ENCODE measurements at regions not wholly inside any gene's neighbourhood (a gene's known extent, or its start where the extent isn't known, plus 50 kb on each side); places are given as distances from the start of the nearest gene placed in this dataset.
"Not testable (repeated sequence)": the region's sequence is repeated elsewhere in the genome, so short reads cannot be mapped to it uniquely, and the experiment has no call there.

- Histone ChIP-seq H3K18ac (ENCODE audit: low read length) (no peak overlapping the region), H3K9ac (ENCODE audit: low read length) (no peak overlapping the region), H2BK15ac (replicated peaks; ENCODE audit: low read depth) (no peak overlapping the region), H3K27ac (ENCODE audit: low read depth, low read length) (no peak overlapping the region), H3K56ac (ENCODE audit: low read length) (no peak overlapping the region), H3K4ac (ENCODE audit: low read depth, low read length) (no peak overlapping the region), H3K36me3 (ENCODE audit: control insufficient read depth, insufficient read depth, low read length) (no peaks in the 10 kb centered on the region), H3K27me3 (ENCODE audit: insufficient read depth, low read length, poor library complexity) (no peaks in the 10 kb centered on the region), H3K79me2 (ENCODE audit: control insufficient read depth, insufficient read depth, low read length) (no peaks in the 10 kb centered on the region), H3K79me1 (ENCODE audit: low read length) (no peaks in the 10 kb centered on the region), H4K5ac (ENCODE audit: low read length) (no peak overlapping the region), H2BK120ac (ENCODE audit: low read depth, low read length) (no peak overlapping the region), H3K4me2 (ENCODE audit: low read length) (no peak overlapping the region), H2BK5ac (ENCODE audit: low read length) (no peak overlapping the region), H3K23ac (ENCODE audit: low read length) (no peak overlapping the region), H4K8ac (ENCODE audit: low read depth, low read length) (no peak overlapping the region), H2AK5ac (ENCODE audit: low read length) (no peak overlapping the region), H3K4me3 (ENCODE audit: low read length) (no peak overlapping the region), H3K4me1 (ENCODE audit: control insufficient read depth, low read depth, low read length) (no peaks in the 10 kb centered on the region)
- no peak for DNase-seq
- WGBS (ENCODE audit: extremely low coverage, insufficient coverage, low lambda C conversion rate): no CpG with 5 or more reads among the region's 8 CpGs
Observed at GRCh38 chr10:131034451-131034850, 277.1 kb downstream of the TCERG1L start.

GRCh38 chr10:131035779-131036178 is 275.7 kb downstream of the TCERG1L start:
- WGBS (ENCODE audit: extremely low coverage, insufficient coverage, low lambda C conversion rate): no CpG with 5 or more reads among the region's 12 CpGs
- Histone ChIP-seq H2BK5ac (ENCODE audit: low read length) (no peak overlapping the region), H3K79me2 (ENCODE audit: control insufficient read depth, insufficient read depth, low read length) (no peaks in the 10 kb centered on the region)

GRCh38 chr10:131038056-131038455 is 273.5 kb downstream of the TCERG1L start:
- Histone ChIP-seq H3K4me2 (ENCODE audit: low read length) (no peak overlapping the region), H3K18ac (ENCODE audit: low read length) (no peak overlapping the region), H3K36me3 (ENCODE audit: control insufficient read depth, insufficient read depth, low read length) (no peaks in the 10 kb centered on the region), H3K27me3 (ENCODE audit: insufficient read depth, low read length, poor library complexity) (no peaks in the 10 kb centered on the region), H3K79me2 (ENCODE audit: control insufficient read depth, insufficient read depth, low read length) (no peaks in the 10 kb centered on the region), H4K8ac (ENCODE audit: low read depth, low read length) (no peak overlapping the region), H3K9ac (ENCODE audit: low read length) (no peak overlapping the region), H2AK5ac (ENCODE audit: low read length) (no peak overlapping the region), H2BK5ac (ENCODE audit: low read length) (no peak overlapping the region), H3K23ac (ENCODE audit: low read length) (no peak overlapping the region), H3K4me1 (ENCODE audit: control insufficient read depth, low read depth, low read length) (no peaks in the 10 kb centered on the region), H3K79me1 (ENCODE audit: low read length) (no peaks in the 10 kb centered on the region), H4K5ac (ENCODE audit: low read length) (no peak overlapping the region), H3K4ac (ENCODE audit: low read depth, low read length) (no peak overlapping the region), H2BK15ac (replicated peaks; ENCODE audit: low read depth) (no peak overlapping the region), H2BK120ac (ENCODE audit: low read depth, low read length) (no peak overlapping the region), H3K27ac (ENCODE audit: low read depth, low read length) (no peak overlapping the region), H3K4me3 (ENCODE audit: low read length) (no peak overlapping the region), H3K56ac (ENCODE audit: low read length) (no peak overlapping the region)
- DNase-seq: no peak
- no CpG with 5 or more reads among the region's 6 CpGs for WGBS (ENCODE audit: extremely low coverage, insufficient coverage, low lambda C conversion rate)

More at GRCh38 chr10:131035779-131036178, 275.7 kb downstream of the TCERG1L start:
- no peaks in the 10 kb centered on the region for H3K27me3 ChIP-seq (ENCODE audit: insufficient read depth, low read length, poor library complexity)
- no peaks in the 10 kb centered on the region for H3K4me1 ChIP-seq (ENCODE audit: control insufficient read depth, low read depth, low read length)
- DNase-seq: no peak
- H3K9ac ChIP-seq (ENCODE audit: low read length): no peak overlapping the region
- no peak overlapping the region for H2BK15ac ChIP-seq (replicated peaks; ENCODE audit: low read depth)
- H4K8ac ChIP-seq (ENCODE audit: low read depth, low read length): no peak overlapping the region
- H3K23ac ChIP-seq (ENCODE audit: low read length): peak overlapping the region; percentile 81
- no peaks in the 10 kb centered on the region for H3K36me3 ChIP-seq (ENCODE audit: control insufficient read depth, insufficient read depth, low read length)
- H4K5ac ChIP-seq (ENCODE audit: low read length): no peak overlapping the region
- no peak overlapping the region for H3K56ac ChIP-seq (ENCODE audit: low read length)
- no peak overlapping the region for H3K4me3 ChIP-seq (ENCODE audit: low read length)
- H3K18ac ChIP-seq (ENCODE audit: low read length): no peak overlapping the region
- no peak overlapping the region for H2AK5ac ChIP-seq (ENCODE audit: low read length)
- no peak overlapping the region for H3K27ac ChIP-seq (ENCODE audit: low read depth, low read length)
- no peaks in the 10 kb centered on the region for H3K79me1 ChIP-seq (ENCODE audit: low read length)
- no peak overlapping the region for H2BK120ac ChIP-seq (ENCODE audit: low read depth, low read length)
- no peak overlapping the region for H3K4ac ChIP-seq (ENCODE audit: low read depth, low read length)
- no peak overlapping the region for H3K4me2 ChIP-seq (ENCODE audit: low read length)

- no peak overlapping the region for H3K4ac ChIP-seq (ENCODE audit: low read depth, low read length)
- no peak overlapping the region for H2BK5ac ChIP-seq (ENCODE audit: low read length)
- H4K8ac ChIP-seq (ENCODE audit: low read depth, low read length): no peak overlapping the region
- no peak overlapping the region for H3K18ac ChIP-seq (ENCODE audit: low read length)
- H2AK5ac ChIP-seq (ENCODE audit: low read length): no peak overlapping the region
- H3K4me2 ChIP-seq (ENCODE audit: low read length): no peak overlapping the region
- no peak overlapping the region for H2BK15ac ChIP-seq (replicated peaks; ENCODE audit: low read depth)
- no peaks in the 10 kb centered on the region for H3K79me1 ChIP-seq (ENCODE audit: low read length)
- no peak overlapping the region for H3K56ac ChIP-seq (ENCODE audit: low read length)
- H3K4me3 ChIP-seq (ENCODE audit: low read length): no peak overlapping the region
- H3K9ac ChIP-seq (ENCODE audit: low read length): no peak overlapping the region
- no peak overlapping the region for H3K23ac ChIP-seq (ENCODE audit: low read length)
- H3K27ac ChIP-seq (ENCODE audit: low read depth, low read length): no peak overlapping the region
- H3K36me3 ChIP-seq (ENCODE audit: control insufficient read depth, insufficient read depth, low read length): no peaks in the 10 kb centered on the region
- no peak overlapping the region for H4K5ac ChIP-seq (ENCODE audit: low read length)
- H2BK120ac ChIP-seq (ENCODE audit: low read depth, low read length): no peak overlapping the region
- H3K79me2 ChIP-seq (ENCODE audit: control insufficient read depth, insufficient read depth, low read length): no peaks in the 10 kb centered on the region
- H3K27me3 ChIP-seq (ENCODE audit: insufficient read depth, low read length, poor library complexity): no peaks in the 10 kb centered on the region
- no peak for DNase-seq
- H3K4me1 ChIP-seq (ENCODE audit: control insufficient read depth, low read depth, low read length): no peaks in the 10 kb centered on the region
- WGBS (ENCODE audit: extremely low coverage, insufficient coverage, low lambda C conversion rate): no CpG with 5 or more reads among the region's 10 CpGs
Observed at GRCh38 chr10:131041031-131041430, 270.5 kb downstream of the TCERG1L start.

- whole genome bisulfite sequencing (ENCODE audit: extremely low coverage, insufficient coverage, low lambda C conversion rate): no CpG with 5 or more reads among the region's 5 CpGs
- no peak overlapping the region for H3K4me2 ChIP-seq (ENCODE audit: low read length)
- H3K79me2 ChIP-seq (ENCODE audit: control insufficient read depth, insufficient read depth, low read length): no peaks in the 10 kb centered on the region
- no peak overlapping the region for H3K27ac ChIP-seq (ENCODE audit: low read depth, low read length)
- H3K9ac ChIP-seq (ENCODE audit: low read length): no peak overlapping the region
- no peak overlapping the region for H3K18ac ChIP-seq (ENCODE audit: low read length)
- no peak overlapping the region for H3K23ac ChIP-seq (ENCODE audit: low read length)
- no peaks in the 10 kb centered on the region for H3K79me1 ChIP-seq (ENCODE audit: low read length)
- H2BK15ac ChIP-seq (replicated peaks; ENCODE audit: low read depth): no peak overlapping the region
- H3K4ac ChIP-seq (ENCODE audit: low read depth, low read length): no peak overlapping the region
- no peaks in the 10 kb centered on the region for H3K27me3 ChIP-seq (ENCODE audit: insufficient read depth, low read length, poor library complexity)
- no peak overlapping the region for H4K5ac ChIP-seq (ENCODE audit: low read length)
- no peak overlapping the region for H3K56ac ChIP-seq (ENCODE audit: low read length)
- no peak overlapping the region for H2AK5ac ChIP-seq (ENCODE audit: low read length)
- no peaks in the 10 kb centered on the region for H3K4me1 ChIP-seq (ENCODE audit: control insufficient read depth, low read depth, low read length)
- no peak overlapping the region for H2BK120ac ChIP-seq (ENCODE audit: low read depth, low read length)
- no peak overlapping the region for H2BK5ac ChIP-seq (ENCODE audit: low read length)
- DNase-seq: no peak
- H4K8ac ChIP-seq (ENCODE audit: low read depth, low read length): no peak overlapping the region
- H3K4me3 ChIP-seq (ENCODE audit: low read length): no peak overlapping the region
- no peaks in the 10 kb centered on the region for H3K36me3 ChIP-seq (ENCODE audit: control insufficient read depth, insufficient read depth, low read length)
Observed at GRCh38 chr10:131041441-131041840, 270.1 kb downstream of the TCERG1L start.

GRCh38 chr10:131042015-131042414 is 269.5 kb downstream of the TCERG1L start:
- not testable (repeated sequence) for H3K4me2 ChIP-seq (ENCODE audit: low read length); H3K18ac ChIP-seq (ENCODE audit: low read length); H2BK15ac ChIP-seq (replicated peaks; ENCODE audit: low read depth); H3K56ac ChIP-seq (ENCODE audit: low read length); DNase-seq; H2BK5ac ChIP-seq (ENCODE audit: low read length); H3K23ac ChIP-seq (ENCODE audit: low read length); H3K27ac ChIP-seq (ENCODE audit: low read depth, low read length); H4K8ac ChIP-seq (ENCODE audit: low read depth, low read length); H3K4ac ChIP-seq (ENCODE audit: low read depth, low read length); H2BK120ac ChIP-seq (ENCODE audit: low read depth, low read length); H3K4me1 ChIP-seq (ENCODE audit: control insufficient read depth, low read depth, low read length); H3K79me2 ChIP-seq (ENCODE audit: control insufficient read depth, insufficient read depth, low read length); H4K5ac ChIP-seq (ENCODE audit: low read length); H3K79me1 ChIP-seq (ENCODE audit: low read length); H3K36me3 ChIP-seq (ENCODE audit: control insufficient read depth, insufficient read depth, low read length); H2AK5ac ChIP-seq (ENCODE audit: low read length); H3K27me3 ChIP-seq (ENCODE audit: insufficient read depth, low read length, poor library complexity); H3K9ac ChIP-seq (ENCODE audit: low read length); H3K4me3 ChIP-seq (ENCODE audit: low read length)
- 100% methylated on average over 1 of the region's 6 CpGs for WGBS (ENCODE audit: extremely low coverage, insufficient coverage, low lambda C conversion rate)

Data from mesendoderm (in vitro differentiated cells).